Psoas muscle (tissue), 7 donors: ENCODE measurements at regions not wholly inside any gene's neighbourhood (a gene's known extent, or its start where the extent isn't known, plus 50 kb on each side); places are given as distances from the start of the nearest gene placed in this dataset.
"Not testable (repeated sequence)": the region's sequence is repeated elsewhere in the genome, so short reads cannot be mapped to it uniquely, and the experiment has no call there.

Experiments used
- ATAC-seq, 4 donors: fragments of 200-7000 bp; cut with Tn5 transposase; one replicate each; pipeline ENCODE4 v1.9.1; 2020; ENCODE audit warnings: moderate library complexity in 3 of 4, mild to moderate bottlenecking in 2 of 4
- DNase-seq, 2 donors: peaks; one replicate each; pipeline ENCODE4 v3.0.0-alpha.2; 2020
- H3K27ac ChIP-seq: fragments of 200-600 bp; one replicate; pipeline ENCODE4 v1.8.0; 2022
- H3K27me3 ChIP-seq, 3 donors: fragments of 200-600 bp in 1 of 3; one replicate each; pipeline versions ENCODE4 v1.6.1 to v1.8.0; 2013 to 2022; ENCODE audit warnings: low read length in 2 of 3, mild to moderate bottlenecking in 2 of 3, moderate library complexity in 1 of 3; ENCODE audit not compliant: insufficient read depth in 3 of 3
- H3K36me3 ChIP-seq, 2 donors: fragments of 200-600 bp in 1 of 2; one replicate each; pipeline versions ENCODE4 v1.6.1 to v1.8.0; 2013 to 2022; ENCODE audit warnings: low read depth in 1 of 2, mild to moderate bottlenecking in 1 of 2, moderate library complexity in 1 of 2; ENCODE audit not compliant: insufficient read depth in 1 of 2
- H3K4me1 ChIP-seq: fragments of 200-600 bp; one replicate; pipeline ENCODE4 v1.8.0; 2022
- H3K4me3 ChIP-seq: fragments of 200-600 bp; one replicate; pipeline ENCODE4 v1.8.0; 2022; ENCODE audit warnings: mild to moderate bottlenecking
- H3K9me3 ChIP-seq: fragments of 200-600 bp; one replicate; pipeline ENCODE4 v1.8.0; 2022
- CTCF ChIP-seq: fragments of 200-600 bp; IDR thresholded peaks from one replicate; pipeline ENCODE4 v1.8.0; 2022; ENCODE audit warnings: antibody characterized with exemption
- WGBS, 3 donors: extraction: QIAGEN DNeasy Blood & Tissue Kit; methylation state at CpG; one replicate each; pipeline versions ENCODE4 v1.1.6 to v1.1.7; 2013; 5-methylcytosine and 5-hydroxymethylcytosine counted together
- intact Hi-C, 2 donors: fragments of 100-400 bp; cut with DNase I; formaldehyde crosslinking; loops; one replicate each; pipeline versions ENCODE4 v1.11.0 to v1.14.2; 2022
- donor health status: healthy with polysubstance abuse.
- donor health status: DM: no; HTN: no; CAD: no; lungs with moderate emphysema.
- donor health status: Bipolar disorder and iron deficiency.
- donor health status: healthy.
- donor health status: DM: yes; HTN: yes; CAD: no.
- donor health status: DM: no; HTN: no; CAD: no.
- donor health status: DM: yes; HTN: yes; CAD: no.

DNA sequence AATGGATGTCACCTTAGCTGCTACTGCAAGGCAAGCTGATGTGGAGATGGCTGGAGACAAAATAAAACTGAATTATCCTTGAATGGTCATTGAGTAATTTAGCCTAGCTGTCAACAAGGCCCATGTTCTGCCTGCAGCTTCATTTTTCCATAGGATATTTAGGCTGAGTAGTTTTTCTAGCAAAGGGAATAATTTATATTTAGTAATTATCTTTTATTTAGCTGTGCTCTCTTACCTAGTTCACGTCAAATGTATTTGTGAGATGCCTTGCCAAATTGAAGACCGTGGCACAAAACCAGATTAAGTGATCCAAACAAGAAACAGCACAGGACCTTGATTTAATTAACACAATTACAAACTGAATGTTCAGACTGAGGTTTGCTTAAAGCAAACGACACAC, 77.4 kb upstream of the CEP162 start:
- no peaks in the 10 kb centered on the region for H3K9me3 ChIP-seq
- TF ChIP-seq CTCF, result no peak
- 66 to 82% (median 74%) methylated on average over 3 of the region's 3 CpGs for WGBS, 3 donors
- ATAC-seq (no peak), DNase-seq (no peak)
- H3K27ac ChIP-seq, result no peak overlapping the region
- no peak overlapping the region for H3K4me3 ChIP-seq
- H3K36me3 ChIP-seq, result no peaks in the 10 kb centered on the region
- H3K27me3 ChIP-seq, result no peaks in the 10 kb centered on the region
- no peaks in the 10 kb centered on the region for H3K4me1 ChIP-seq
- intact Hi-C loops, result no loop called here

- H3K4me3 ChIP-seq, ATAC-seq, H3K36me3 ChIP-seq, H3K9me3 ChIP-seq, intact Hi-C loops, H3K4me1 ChIP-seq, DNase-seq, H3K27me3 ChIP-seq, H3K27ac ChIP-seq: not testable (repeated sequence)
- WGBS, 3 donors, result 82 to 97% (median 88%) methylated on average over 1 of the region's 1 CpG
These were observed 63.6 kb upstream of the CEP162 start for GRCh38 chr6:84291033-84291432.

DNA sequence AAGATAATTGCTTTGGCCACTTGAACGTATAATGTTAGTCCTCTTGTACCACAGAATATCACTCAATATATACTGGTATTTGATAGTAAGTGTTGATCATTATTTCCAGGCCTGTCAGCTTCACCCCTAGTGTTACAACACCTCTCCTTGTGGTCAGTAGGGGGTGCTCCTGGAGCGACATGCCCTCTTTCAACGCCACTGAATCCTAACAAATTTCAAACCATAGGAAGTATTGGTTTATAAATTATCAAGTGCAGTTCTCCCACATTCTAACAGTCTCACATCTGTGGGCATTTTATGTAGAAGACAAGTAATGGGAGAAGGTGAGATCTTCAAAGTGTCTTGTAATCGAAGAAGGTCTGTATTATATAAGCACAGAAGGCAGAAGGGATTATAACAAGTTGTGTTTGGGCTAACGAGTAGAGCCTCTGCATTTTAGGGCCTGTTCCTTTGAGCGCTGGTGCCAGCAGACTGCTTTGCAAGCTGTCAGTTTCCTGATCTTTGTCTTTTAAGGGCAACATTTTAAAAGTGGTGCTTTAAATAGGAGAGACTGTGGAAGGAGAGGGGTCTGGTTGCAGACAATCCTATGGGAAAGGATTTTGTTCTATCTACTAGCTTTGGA, 57.1 kb upstream of the CEP162 start:
- intact Hi-C loops, result no loop called here
- no peaks in the 10 kb centered on the region for H3K4me1 ChIP-seq
- ATAC-seq (no peak), DNase-seq (no peak)
- H3K9me3 ChIP-seq, result no peaks in the 10 kb centered on the region
- H3K36me3 ChIP-seq, result no peaks in the 10 kb centered on the region
- 44 to 49% (median 45%) methylated on average over 6 of the region's 6 CpGs for WGBS, 3 donors
- peak; percentile 13 for TF ChIP-seq CTCF
- H3K27me3 ChIP-seq, result no peaks in the 10 kb centered on the region
- no peak overlapping the region for H3K4me3 ChIP-seq
- H3K27ac ChIP-seq, result no peak overlapping the region

GRCh38 chr6:84282550-84282949, 55.1 kb upstream of the CEP162 start:
- DNase-seq (peak in 1 of 2 donors; percentile 18), ATAC-seq (no peak)
- Histone ChIP-seq H3K4me1 (no peaks in the 10 kb centered on the region), H3K4me3 (no peak overlapping the region), H3K9me3 (no peaks in the 10 kb centered on the region), H3K27me3 (no peaks in the 10 kb centered on the region), H3K27ac (no peak overlapping the region), H3K36me3 (no peaks in the 10 kb centered on the region)
- no peak for TF ChIP-seq CTCF
- WGBS, 3 donors, result 24 to 34% (median 26%) methylated on average over 10 of the region's 10 CpGs
- intact Hi-C loops, result no loop called here

- Histone ChIP-seq H3K36me3 (no peaks in the 10 kb centered on the region), H3K27me3 (peaks cover 0 to 2% (median 0%) of the 10 kb centered on the region in 3 donors), H3K4me3 (no peak overlapping the region), H3K27ac (no peak overlapping the region), H3K9me3 (no peaks in the 10 kb centered on the region), H3K4me1 (no peaks in the 10 kb centered on the region)
- intact Hi-C loops, result no loop called here
- DNase-seq (no peak), ATAC-seq (no peak)
- no peak for TF ChIP-seq CTCF
- 43 to 69% (median 44%) methylated on average over 1 of the region's 1 CpG for WGBS, 3 donors
These were observed 53.2 kb upstream of the CEP162 start for GRCh38 chr6:84280639-84281038.
